Right atrium auricular region (tissue), 2 donors: ENCODE measurements at regions not wholly inside any gene's neighbourhood (a gene's known extent, or its start where the extent isn't known, plus 50 kb on each side); places are given as distances from the start of the nearest gene placed in this dataset.

Source experiments
- DNase-seq: peaks from one replicate; pipeline ENCODE4 v3.0.0-alpha.2; 2019; ENCODE audit warnings: low spot score
- H3K27ac ChIP-seq, 2 donors: fragments of 200-600 bp; sonication (generic); 1 replicate in 1 of 2; 2 replicates in 1 of 2; pipeline ENCODE4 v1.5.1; 2016 to 2019
- H3K27me3 ChIP-seq, 2 donors: fragments of 200-600 bp; sonication (generic); one replicate each; pipeline versions ENCODE4 v1.5.1 to v1.6.0; 2017 to 2019
- H3K36me3 ChIP-seq: fragments of 200-600 bp; sonication (generic); one replicate; pipeline ENCODE4 v1.5.1; 2016
- H3K4me1 ChIP-seq, 2 donors: fragments of 200-600 bp; sonication (generic); one replicate each; pipeline versions ENCODE4 v1.5.1 to v1.6.0; 2017 to 2019
- H3K4me3 ChIP-seq, 2 donors: fragments of 200-600 bp; sonication (generic); 1 replicate in 1 of 2; 2 replicates in 1 of 2; pipeline ENCODE4 v1.5.1; 2017 to 2019; ENCODE audit warnings: mild to moderate bottlenecking in 1 of 2, moderate library complexity in 1 of 2
- H3K9me3 ChIP-seq, 2 donors: fragments of 200-600 bp; sonication (generic); one replicate each; pipeline ENCODE4 v1.5.1; 2019
- TF ChIP-seq, protein P1 (sequence below), 2 donors: fragments of 200-600 bp; sonication (generic); IDR thresholded peaks; one replicate each; pipeline ENCODE4 v1.5.1; 2019; ENCODE audit warnings: antibody characterized with exemption in 2 of 2

DNA sequence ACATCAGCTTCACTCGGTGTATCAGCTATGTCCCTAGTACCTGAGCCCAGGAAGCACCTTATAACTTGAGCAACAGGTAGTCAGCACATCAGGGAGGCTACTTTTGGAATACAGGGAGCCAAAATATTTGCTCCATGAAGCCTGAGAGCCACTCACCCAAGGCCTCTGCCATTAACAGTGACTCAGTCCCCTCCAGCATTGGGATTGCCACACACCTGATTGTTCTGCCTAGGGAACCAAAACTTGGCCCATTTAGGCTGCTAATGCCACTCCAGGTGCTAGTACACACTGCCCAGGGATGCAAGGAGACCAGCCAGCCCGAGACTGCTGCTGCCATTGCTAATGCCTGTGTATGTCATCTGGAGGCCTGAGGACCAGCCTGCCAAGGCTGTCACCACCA is 773.6 kb upstream of the TENM4 start:
- H3K36me3 ChIP-seq: no peaks in the 10 kb centered on the region
- TF ChIP-seq, protein P1, sequence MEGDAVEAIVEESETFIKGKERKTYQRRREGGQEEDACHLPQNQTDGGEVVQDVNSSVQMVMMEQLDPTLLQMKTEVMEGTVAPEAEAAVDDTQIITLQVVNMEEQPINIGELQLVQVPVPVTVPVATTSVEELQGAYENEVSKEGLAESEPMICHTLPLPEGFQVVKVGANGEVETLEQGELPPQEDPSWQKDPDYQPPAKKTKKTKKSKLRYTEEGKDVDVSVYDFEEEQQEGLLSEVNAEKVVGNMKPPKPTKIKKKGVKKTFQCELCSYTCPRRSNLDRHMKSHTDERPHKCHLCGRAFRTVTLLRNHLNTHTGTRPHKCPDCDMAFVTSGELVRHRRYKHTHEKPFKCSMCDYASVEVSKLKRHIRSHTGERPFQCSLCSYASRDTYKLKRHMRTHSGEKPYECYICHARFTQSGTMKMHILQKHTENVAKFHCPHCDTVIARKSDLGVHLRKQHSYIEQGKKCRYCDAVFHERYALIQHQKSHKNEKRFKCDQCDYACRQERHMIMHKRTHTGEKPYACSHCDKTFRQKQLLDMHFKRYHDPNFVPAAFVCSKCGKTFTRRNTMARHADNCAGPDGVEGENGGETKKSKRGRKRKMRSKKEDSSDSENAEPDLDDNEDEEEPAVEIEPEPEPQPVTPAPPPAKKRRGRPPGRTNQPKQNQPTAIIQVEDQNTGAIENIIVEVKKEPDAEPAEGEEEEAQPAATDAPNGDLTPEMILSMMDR (IDR thresholded peaks at IDR 0.05): no peak
- no peak overlapping the region for H3K4me3 ChIP-seq
- no peaks in the 10 kb centered on the region for H3K4me1 ChIP-seq
- no peak for DNase-seq
- no peaks in the 10 kb centered on the region for H3K9me3 ChIP-seq
- H3K27me3 ChIP-seq: no peaks in the 10 kb centered on the region
- no peak overlapping the region for H3K27ac ChIP-seq

DNA sequence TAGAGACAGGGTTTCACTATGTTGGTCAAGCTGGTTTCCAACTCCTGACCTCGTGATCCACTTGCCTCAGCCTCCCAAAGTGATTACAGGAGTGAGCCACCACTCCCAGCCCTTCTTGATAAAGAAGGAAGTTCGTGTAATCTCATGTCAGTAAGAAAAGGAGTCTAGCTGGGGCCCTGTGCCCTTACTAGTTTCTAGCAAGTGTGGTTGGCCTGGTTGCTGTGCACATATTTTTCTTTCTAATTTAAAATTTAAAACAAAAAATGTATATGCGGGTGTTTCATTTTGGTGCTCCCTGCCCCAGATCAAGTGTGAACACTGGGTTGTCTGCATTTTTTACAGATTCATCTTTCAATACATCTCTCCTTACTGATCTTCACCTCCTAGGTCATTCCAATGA is 770.8 kb upstream of the TENM4 start:
- no peak overlapping the region for H3K4me3 ChIP-seq
- no peak for DNase-seq
- no peaks in the 10 kb centered on the region for H3K4me1 ChIP-seq
- no peaks in the 10 kb centered on the region for H3K27me3 ChIP-seq
- no peaks in the 10 kb centered on the region for H3K9me3 ChIP-seq
- H3K36me3 ChIP-seq: no peaks in the 10 kb centered on the region
- H3K27ac ChIP-seq: no peak overlapping the region
- TF ChIP-seq, protein P1 (IDR thresholded peaks at IDR 0.05): no peak

DNA sequence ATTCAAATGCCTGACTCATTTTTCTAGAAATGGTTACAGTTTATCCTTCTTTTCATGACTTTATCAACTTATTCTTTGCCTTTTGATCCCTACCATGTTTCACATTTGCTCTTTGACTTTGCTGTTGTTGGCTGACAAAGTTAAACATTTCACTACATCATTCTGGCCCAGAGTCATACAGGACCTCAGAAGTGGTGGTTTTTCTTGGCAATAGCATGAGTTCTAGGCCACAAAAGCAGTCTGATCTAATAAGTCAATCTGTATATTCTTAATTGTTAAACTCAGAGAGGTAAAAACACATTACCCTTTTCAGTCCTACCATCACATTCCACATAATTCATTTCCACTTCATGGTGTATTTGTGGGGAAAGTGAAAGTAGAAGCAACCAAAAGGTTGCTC is 763.2 kb upstream of the TENM4 start:
- DNase-seq: no peak
- Histone ChIP-seq H3K9me3 (no peaks in the 10 kb centered on the region), H3K36me3 (no peaks in the 10 kb centered on the region), H3K27ac (no peak overlapping the region), H3K4me1 (no peaks in the 10 kb centered on the region), H3K27me3 (no peaks in the 10 kb centered on the region), H3K4me3 (no peak overlapping the region)
- TF ChIP-seq, protein P1 (IDR thresholded peaks at IDR 0.05): no peak

DNA sequence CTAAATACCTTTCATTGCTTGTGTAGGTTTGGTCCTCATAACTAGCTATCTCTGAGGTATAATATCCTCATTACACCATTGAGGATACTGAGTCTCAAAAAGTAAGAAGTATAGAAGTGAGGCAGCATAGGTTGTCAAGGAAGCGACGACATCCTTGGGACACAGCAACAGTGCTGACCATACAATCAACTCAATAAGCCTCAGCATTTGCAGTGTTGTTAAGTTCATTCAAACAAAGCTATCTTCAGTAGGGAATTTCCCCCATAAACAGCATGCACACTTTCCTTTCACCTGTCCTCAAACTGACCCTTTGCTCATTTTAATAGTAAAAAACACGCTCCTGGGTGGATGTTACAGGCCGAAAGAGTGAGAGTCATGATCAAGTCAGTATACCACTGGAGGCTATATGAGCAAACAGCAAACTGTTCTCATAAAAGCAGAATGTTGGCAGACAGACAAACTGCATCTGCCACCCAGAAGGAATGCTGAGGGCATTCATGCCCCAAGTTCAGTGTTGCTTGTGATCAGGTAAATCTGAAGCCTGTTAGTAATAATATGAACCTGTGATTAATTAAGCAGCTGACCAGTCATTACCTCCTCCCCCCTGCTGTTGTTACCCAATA is 756.2 kb upstream of the TENM4 start:
- Histone ChIP-seq H3K27me3 (no peaks in the 10 kb centered on the region), H3K27ac (no peak overlapping the region), H3K4me1 (no peaks in the 10 kb centered on the region), H3K9me3 (no peaks in the 10 kb centered on the region), H3K36me3 (no peaks in the 10 kb centered on the region), H3K4me3 (no peak overlapping the region)
- DNase-seq: no peak
- TF ChIP-seq, protein P1 (IDR thresholded peaks at IDR 0.05): no peak

DNA sequence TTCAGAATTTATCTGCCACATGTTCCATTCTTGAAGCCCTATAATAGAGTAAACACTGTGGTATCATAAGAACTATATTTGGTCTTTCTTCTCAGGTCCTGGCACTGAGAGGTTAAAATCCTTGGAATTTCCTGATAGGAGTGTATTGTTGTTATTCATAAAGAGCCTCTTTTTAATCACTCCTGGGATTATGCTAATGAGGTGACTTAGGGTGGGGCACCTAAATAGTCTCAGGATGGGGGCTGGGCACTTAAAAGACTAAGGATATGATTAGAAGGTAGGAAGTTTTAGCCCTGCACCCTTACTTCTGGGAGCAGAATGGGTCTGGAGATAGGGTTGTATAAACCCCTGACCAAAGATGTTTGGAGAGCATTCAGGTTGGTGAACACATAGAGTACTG is 755.2 kb upstream of the TENM4 start:
- TF ChIP-seq, protein P1 (IDR thresholded peaks at IDR 0.05): no peak

DNA sequence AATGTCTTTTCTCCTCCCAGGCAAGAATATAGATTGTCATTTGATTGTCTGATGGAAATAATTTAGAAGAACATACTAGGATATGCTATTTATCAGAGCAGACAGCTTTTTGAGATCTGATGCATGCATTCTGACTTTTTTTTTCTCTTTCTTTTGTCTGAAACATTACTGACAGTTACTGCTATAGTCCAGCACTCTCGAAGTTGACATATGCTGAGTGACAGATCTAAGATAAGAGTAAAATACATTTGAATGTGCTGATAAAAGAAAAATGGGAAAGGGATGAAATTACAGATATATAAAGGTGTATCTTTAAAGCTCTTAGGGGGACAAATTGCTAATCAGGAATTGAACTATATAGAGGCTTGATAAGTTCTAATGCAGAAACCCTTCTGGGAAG is 753.8 kb upstream of the TENM4 start:
- no peak for DNase-seq

More for the DNA sequence above, 755.2 kb upstream of the TENM4 start:
- no peaks in the 10 kb centered on the region for H3K36me3 ChIP-seq
- H3K27me3 ChIP-seq: no peaks in the 10 kb centered on the region
- no peaks in the 10 kb centered on the region for H3K4me1 ChIP-seq
- H3K4me3 ChIP-seq: no peak overlapping the region
- H3K9me3 ChIP-seq: no peaks in the 10 kb centered on the region
- DNase-seq: no peak
- no peak overlapping the region for H3K27ac ChIP-seq

More for the DNA sequence above, 753.8 kb upstream of the TENM4 start:
- Histone ChIP-seq H3K36me3 (no peaks in the 10 kb centered on the region), H3K4me3 (no peak overlapping the region), H3K4me1 (no peaks in the 10 kb centered on the region), H3K27ac (no peak overlapping the region), H3K9me3 (no peaks in the 10 kb centered on the region), H3K27me3 (no peaks in the 10 kb centered on the region)
- TF ChIP-seq, protein P1 (IDR thresholded peaks at IDR 0.05): no peak
